Astrocyte (in vitro differentiated cells and primary cell): ENCODE measurements at regions not wholly inside any gene's neighbourhood (a gene's known extent, or its start where the extent isn't known, plus 50 kb on each side); places are given as distances from the start of the nearest gene placed in this dataset.
"Not testable (repeated sequence)": the region's sequence is repeated elsewhere in the genome, so short reads cannot be mapped to it uniquely, and the experiment has no call there.

Experiments used
- EZH2 ChIP-seq: IDR thresholded peaks from 2 replicates; pipeline ENCODE4 v1.6.1; 2012; ENCODE audit warnings: mild to moderate bottlenecking, low read length, inconsistent platforms; ENCODE audit not compliant: insufficient read depth
- TF ChIP-seq, protein P1 (sequence below): IDR thresholded peaks from 2 replicates; pipeline ENCODE4 v1.5.1; 2011; ENCODE audit warnings: low read depth, mild to moderate bottlenecking, inconsistent platforms, low read length, moderate library complexity; ENCODE audit not compliant: insufficient read depth

- TF ChIP-seq EZH2: not testable (repeated sequence)
- TF ChIP-seq, protein P1, sequence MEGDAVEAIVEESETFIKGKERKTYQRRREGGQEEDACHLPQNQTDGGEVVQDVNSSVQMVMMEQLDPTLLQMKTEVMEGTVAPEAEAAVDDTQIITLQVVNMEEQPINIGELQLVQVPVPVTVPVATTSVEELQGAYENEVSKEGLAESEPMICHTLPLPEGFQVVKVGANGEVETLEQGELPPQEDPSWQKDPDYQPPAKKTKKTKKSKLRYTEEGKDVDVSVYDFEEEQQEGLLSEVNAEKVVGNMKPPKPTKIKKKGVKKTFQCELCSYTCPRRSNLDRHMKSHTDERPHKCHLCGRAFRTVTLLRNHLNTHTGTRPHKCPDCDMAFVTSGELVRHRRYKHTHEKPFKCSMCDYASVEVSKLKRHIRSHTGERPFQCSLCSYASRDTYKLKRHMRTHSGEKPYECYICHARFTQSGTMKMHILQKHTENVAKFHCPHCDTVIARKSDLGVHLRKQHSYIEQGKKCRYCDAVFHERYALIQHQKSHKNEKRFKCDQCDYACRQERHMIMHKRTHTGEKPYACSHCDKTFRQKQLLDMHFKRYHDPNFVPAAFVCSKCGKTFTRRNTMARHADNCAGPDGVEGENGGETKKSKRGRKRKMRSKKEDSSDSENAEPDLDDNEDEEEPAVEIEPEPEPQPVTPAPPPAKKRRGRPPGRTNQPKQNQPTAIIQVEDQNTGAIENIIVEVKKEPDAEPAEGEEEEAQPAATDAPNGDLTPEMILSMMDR: not testable (repeated sequence)
Measured at GRCh38 chr9:89681468-89681859, 76.7 kb downstream of the GADD45G start.
